ENCODE measurements at regions not wholly inside any gene's neighbourhood (a gene's known extent, or its start where the extent isn't known, plus 50 kb on each side); places are given as distances from the start of the nearest gene placed in this dataset.

DNA sequence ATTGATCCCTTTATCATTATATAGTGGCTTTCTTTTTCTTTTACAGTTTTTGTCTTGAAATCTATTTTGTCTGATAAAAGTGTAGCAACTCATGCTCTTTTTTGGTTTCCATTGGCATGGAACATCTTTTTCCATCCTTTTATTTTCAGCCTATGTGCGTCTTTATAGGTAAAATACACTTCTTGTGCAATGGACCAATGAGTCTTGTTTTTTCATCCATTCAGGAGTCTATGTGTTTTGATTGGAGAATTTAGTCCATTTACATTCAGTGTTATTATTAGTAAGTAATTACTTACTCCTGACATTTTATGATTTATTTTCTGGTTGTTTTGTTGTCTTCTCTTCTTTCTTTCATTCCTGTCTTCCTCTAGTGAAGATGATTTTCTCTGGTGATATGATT lies 66.4 kb upstream of the IL2 start:
- TF ChIP-seq, protein P1, sequence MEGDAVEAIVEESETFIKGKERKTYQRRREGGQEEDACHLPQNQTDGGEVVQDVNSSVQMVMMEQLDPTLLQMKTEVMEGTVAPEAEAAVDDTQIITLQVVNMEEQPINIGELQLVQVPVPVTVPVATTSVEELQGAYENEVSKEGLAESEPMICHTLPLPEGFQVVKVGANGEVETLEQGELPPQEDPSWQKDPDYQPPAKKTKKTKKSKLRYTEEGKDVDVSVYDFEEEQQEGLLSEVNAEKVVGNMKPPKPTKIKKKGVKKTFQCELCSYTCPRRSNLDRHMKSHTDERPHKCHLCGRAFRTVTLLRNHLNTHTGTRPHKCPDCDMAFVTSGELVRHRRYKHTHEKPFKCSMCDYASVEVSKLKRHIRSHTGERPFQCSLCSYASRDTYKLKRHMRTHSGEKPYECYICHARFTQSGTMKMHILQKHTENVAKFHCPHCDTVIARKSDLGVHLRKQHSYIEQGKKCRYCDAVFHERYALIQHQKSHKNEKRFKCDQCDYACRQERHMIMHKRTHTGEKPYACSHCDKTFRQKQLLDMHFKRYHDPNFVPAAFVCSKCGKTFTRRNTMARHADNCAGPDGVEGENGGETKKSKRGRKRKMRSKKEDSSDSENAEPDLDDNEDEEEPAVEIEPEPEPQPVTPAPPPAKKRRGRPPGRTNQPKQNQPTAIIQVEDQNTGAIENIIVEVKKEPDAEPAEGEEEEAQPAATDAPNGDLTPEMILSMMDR (conservative IDR thresholded peaks at IDR 0.05): no peak
- TF ChIP-seq EZH2 (IDR thresholded peaks at IDR 0.05; ENCODE audit: low read depth): no peak

Measured in PC-9 (cell line).